Midbrain (tissue), 1 donor: ENCODE measurements at regions not wholly inside any gene's neighbourhood (a gene's known extent, or its start where the extent isn't known, plus 50 kb on each side); places are given as distances from the start of the nearest gene placed in this dataset.
"Not testable (repeated sequence)": the region's sequence is repeated elsewhere in the genome, so short reads cannot be mapped to it uniquely, and the experiment has no call there.

Source experiments
- DNase-seq: peaks from one replicate; lab custom pipeline; 2025; lab: John Stamatoyannopoulos, UW

- no peak for DNase-seq
Measured at GRCh38 chr10:84850826-84851225, 522.4 kb downstream of the CCSER2 start.

- DNase-seq: no peak
Measured at GRCh38 chr10:84854439-84854838, 526.0 kb downstream of the CCSER2 start.

GRCh38 chr10:84860855-84861254, 532.5 kb downstream of the CCSER2 start:
- DNase-seq: no peak

GRCh38 chr10:84862551-84862950, 534.2 kb downstream of the CCSER2 start:
- no peak for DNase-seq

GRCh38 chr10:84863675-84864074, 535.3 kb downstream of the CCSER2 start:
- DNase-seq: no peak

- DNase-seq: no peak
Measured at GRCh38 chr10:84876116-84876999, 548.0 kb downstream of the CCSER2 start.

- DNase-seq: no peak
Measured at GRCh38 chr10:84879991-84880390, 551.6 kb downstream of the CCSER2 start.

- not testable (repeated sequence) for DNase-seq
Measured at GRCh38 chr10:84881696-84882095, 553.3 kb downstream of the CCSER2 start.

- no peak for DNase-seq
Measured at GRCh38 chr10:84890706-84891105, 562.3 kb downstream of the CCSER2 start.

- no peak for DNase-seq
Measured at GRCh38 chr10:84891631-84892030, 563.2 kb downstream of the CCSER2 start.

GRCh38 chr10:84895541-84895940, 567.2 kb downstream of the CCSER2 start:
- no peak for DNase-seq

- DNase-seq: no peak
Measured at GRCh38 chr10:84896909-84897308, 568.5 kb downstream of the CCSER2 start.

GRCh38 chr10:84899268-84899667, 570.9 kb downstream of the CCSER2 start:
- no peak for DNase-seq

- DNase-seq: no peak
Measured at GRCh38 chr10:84900141-84900540, 571.8 kb downstream of the CCSER2 start.

- no peak for DNase-seq
Measured at GRCh38 chr10:84901885-84902284, 573.5 kb downstream of the CCSER2 start.

GRCh38 chr10:84902553-84902952, 574.2 kb downstream of the CCSER2 start:
- DNase-seq: no peak

GRCh38 chr10:84903320-84903719, 574.9 kb downstream of the CCSER2 start:
- DNase-seq: no peak

- DNase-seq: no peak
Measured at GRCh38 chr10:84907461-84908009, 579.1 kb downstream of the CCSER2 start.

- no peak for DNase-seq
Measured at GRCh38 chr10:84908491-84908890, 580.1 kb downstream of the CCSER2 start.

GRCh38 chr10:84921701-84922100, 593.3 kb downstream of the CCSER2 start:
- DNase-seq: no peak

- no peak for DNase-seq
Measured at GRCh38 chr10:84924131-84924530, 595.7 kb downstream of the CCSER2 start.

- DNase-seq: no peak
Measured at GRCh38 chr10:84925495-84925894, 597.1 kb downstream of the CCSER2 start.

- DNase-seq: no peak
Measured at GRCh38 chr10:84933402-84933801, 605.0 kb downstream of the CCSER2 start.

GRCh38 chr10:84935772-84936171, 607.4 kb downstream of the CCSER2 start:
- no peak for DNase-seq
